Peyer's patch (tissue), 4 donors: ENCODE measurements at regions not wholly inside any gene's neighbourhood (a gene's known extent, or its start where the extent isn't known, plus 50 kb on each side); places are given as distances from the start of the nearest gene placed in this dataset.
"Not testable (repeated sequence)": the region's sequence is repeated elsewhere in the genome, so short reads cannot be mapped to it uniquely, and the experiment has no call there.

ENCODE experiments used
- POLR2A ChIP-seq, 2 donors: fragments of 450-650 bp; IDR thresholded peaks; one replicate each; pipeline ENCODE4 v1.5.1; 2017; ENCODE audit warnings: antibody characterized with exemption in 2 of 2, mild to moderate bottlenecking in 2 of 2, moderate library complexity in 2 of 2
- TF ChIP-seq, protein P1 (sequence below), 6 experiments: fragments of 450-650 bp in 4 of 6; fragments of 200-600 bp in 2 of 6; sonication (generic) in 1 of 6; IDR thresholded peaks; one replicate each; pipeline ENCODE4 v1.5.1; 2017 to 2019; ENCODE audit warnings: antibody characterized with exemption in 6 of 6, mild to moderate bottlenecking in 3 of 6, moderate library complexity in 1 of 6

GRCh38 chr20:29087887-29088286 is 2169.6 kb upstream of the DEFB115 start:
- TF ChIP-seq, protein P1, sequence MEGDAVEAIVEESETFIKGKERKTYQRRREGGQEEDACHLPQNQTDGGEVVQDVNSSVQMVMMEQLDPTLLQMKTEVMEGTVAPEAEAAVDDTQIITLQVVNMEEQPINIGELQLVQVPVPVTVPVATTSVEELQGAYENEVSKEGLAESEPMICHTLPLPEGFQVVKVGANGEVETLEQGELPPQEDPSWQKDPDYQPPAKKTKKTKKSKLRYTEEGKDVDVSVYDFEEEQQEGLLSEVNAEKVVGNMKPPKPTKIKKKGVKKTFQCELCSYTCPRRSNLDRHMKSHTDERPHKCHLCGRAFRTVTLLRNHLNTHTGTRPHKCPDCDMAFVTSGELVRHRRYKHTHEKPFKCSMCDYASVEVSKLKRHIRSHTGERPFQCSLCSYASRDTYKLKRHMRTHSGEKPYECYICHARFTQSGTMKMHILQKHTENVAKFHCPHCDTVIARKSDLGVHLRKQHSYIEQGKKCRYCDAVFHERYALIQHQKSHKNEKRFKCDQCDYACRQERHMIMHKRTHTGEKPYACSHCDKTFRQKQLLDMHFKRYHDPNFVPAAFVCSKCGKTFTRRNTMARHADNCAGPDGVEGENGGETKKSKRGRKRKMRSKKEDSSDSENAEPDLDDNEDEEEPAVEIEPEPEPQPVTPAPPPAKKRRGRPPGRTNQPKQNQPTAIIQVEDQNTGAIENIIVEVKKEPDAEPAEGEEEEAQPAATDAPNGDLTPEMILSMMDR (IDR thresholded peaks at IDR 0.05), result not testable (repeated sequence)
- not testable (repeated sequence) for TF ChIP-seq POLR2A (IDR thresholded peaks at IDR 0.05)
